GM21786 (cell line): ENCODE measurements at regions not wholly inside any gene's neighbourhood (a gene's known extent, or its start where the extent isn't known, plus 50 kb on each side); places are given as distances from the start of the nearest gene placed in this dataset.
"Not testable (repeated sequence)": the region's sequence is repeated elsewhere in the genome, so short reads cannot be mapped to it uniquely, and the experiment has no call there.

Source experiments
- ATAC-seq: cut with Tn5 transposase; IDR thresholded peaks from one replicate; pipeline ENCODE4 v1.9.1; 2021; ENCODE audit not compliant: unreplicated experiment

DNA sequence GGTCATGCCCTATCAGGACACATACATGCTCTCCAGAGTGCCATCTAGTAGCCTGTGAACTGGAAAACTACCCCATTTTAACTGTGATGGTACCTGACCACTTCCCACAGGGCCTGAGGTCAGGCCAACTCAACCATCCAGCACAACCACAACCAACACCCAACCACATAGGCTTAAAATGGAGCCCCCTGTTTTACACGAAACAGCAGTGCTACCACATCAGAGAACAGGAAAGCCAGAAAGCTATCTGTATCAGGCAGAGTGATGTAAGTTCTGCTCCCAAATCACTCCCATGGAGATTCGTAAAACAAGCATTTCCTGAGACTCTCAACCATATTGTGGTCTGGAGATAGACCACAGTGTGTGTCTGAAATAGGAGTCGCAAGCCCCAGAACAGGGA is 1017.3 kb upstream of the EPHA6 start:
- no peak for ATAC-seq

DNA sequence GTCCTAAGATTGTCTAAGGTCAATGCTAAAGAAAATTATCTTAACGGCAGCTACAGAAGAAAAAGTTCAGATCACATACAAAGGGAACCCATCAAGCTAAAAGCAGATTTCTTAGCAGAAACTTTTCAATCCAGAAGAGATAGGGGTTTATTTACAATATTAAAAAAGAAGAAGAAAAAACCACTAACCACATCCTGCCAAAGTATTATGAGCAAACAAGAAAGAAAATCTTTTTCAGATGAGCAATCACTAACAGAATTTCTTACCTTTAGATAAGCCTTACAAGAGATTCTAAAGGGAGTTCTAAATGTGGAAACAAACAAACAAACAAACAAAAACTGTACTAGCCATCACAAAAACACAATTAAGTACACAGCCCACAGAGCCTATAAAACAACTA is 1015.8 kb upstream of the EPHA6 start:
- ATAC-seq, result no peak

DNA sequence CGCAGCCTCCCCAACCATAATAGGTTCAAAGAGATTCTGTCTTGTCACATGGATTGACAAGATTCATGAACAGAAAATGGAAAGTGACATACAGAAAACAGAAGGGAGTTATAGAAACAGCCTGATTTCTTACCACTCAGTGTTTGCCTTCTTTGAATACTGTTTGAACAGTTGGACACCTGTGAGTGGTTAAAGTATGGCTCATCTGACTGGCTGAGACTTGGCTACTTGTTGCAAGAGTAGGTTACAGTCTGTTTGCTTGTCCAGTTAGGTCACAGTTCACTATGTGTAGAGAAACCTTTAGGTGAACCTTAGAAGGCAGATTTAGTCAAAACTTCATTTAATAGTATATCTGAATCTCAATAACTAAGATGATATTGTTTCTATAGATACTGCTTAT is 1003.9 kb upstream of the EPHA6 start:
- no peak for ATAC-seq

DNA sequence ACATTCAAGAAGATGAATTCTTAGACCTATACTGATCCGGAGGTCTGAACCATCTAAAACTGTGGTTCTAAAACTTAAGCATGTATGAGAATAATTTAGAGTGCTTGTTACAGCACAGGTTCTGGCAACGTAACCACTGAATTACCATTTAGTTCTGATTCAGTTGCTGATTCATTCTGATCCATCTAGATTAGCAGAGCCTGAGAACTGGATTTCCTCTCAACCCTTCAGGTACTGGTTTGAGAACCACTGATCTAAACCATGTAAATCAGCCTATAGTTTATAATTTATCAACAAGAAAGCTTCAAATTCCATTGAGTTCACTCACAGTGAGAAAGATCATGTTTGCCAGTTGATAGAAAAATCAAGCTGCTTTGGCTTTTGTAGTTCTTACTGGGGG is 1001.1 kb upstream of the EPHA6 start:
- no peak for ATAC-seq

DNA sequence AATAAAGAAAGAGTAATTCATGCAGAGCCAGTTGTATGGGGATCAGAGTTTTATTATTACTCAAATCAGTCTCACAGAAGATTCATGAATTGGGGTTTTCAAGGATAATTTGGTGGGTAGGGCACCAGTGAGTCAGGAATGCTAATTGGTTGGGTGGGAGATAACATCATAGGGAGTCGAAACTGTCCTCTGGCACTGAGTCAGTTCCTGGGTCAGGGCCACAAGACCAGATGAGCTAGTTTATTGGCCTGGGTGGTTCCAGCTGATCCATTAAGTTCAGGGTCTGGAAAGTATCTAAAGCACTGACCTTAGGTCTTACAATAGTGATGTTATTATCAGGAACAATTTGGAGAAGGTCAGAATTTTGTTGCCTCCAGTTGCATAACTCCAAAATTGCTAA is 998.6 kb upstream of the EPHA6 start:
- ATAC-seq, result no peak

DNA sequence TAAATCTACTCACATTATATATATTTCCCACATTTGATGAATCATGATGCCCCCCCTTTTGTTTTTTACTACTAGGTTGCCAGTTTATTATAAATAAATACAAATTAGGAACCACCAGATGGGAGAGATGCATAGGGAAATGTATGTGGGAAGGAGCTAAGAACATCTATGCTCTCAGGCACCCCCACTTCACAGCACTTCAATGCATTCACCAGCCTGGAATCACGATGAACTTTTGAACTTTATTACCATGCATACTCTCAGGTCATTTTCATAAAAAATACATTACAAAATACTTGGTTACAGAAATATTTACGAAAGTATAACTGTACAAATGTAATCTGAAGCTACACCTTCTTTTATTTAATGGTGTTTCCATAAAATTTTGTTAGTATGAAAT is 988.0 kb upstream of the EPHA6 start:
- no peak for ATAC-seq

DNA sequence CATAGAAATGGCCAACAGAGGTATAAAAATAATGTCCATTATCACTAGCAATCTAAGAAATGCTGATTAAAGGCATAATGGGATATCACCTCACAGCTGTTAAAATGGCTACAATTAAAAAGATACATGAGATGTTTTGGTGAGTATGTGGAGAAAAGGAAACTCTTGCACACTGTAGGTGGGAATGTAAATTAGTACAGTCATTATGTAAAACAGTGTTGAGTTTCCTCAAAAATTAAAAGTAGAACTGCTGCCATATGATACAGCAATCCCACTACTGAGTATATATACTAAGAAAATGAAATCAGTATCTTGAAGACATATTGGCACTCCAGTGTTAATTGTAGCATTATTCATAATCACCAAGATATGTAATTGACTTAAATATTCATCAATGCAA is 982.2 kb upstream of the EPHA6 start:
- no peak for ATAC-seq

DNA sequence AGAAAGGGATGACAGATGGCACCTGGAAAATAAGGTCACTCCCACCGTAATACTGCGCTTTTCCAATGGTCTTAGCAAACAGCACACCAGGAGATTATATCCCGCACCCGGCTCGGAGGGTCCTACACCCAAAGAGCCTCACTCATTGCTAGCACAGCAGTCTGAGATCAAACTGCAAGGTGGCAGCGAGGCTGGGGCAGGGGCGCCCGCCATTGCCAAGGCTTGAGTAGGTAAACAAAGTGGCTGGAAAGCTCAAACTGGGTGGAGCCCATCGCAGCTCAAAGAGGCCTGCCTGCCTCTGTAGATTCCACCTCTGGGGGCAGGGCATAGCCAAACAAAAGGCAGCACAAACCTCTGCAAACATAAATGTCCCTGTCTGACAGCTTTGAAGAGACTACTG is 953.8 kb upstream of the EPHA6 start:
- not testable (repeated sequence) for ATAC-seq

DNA sequence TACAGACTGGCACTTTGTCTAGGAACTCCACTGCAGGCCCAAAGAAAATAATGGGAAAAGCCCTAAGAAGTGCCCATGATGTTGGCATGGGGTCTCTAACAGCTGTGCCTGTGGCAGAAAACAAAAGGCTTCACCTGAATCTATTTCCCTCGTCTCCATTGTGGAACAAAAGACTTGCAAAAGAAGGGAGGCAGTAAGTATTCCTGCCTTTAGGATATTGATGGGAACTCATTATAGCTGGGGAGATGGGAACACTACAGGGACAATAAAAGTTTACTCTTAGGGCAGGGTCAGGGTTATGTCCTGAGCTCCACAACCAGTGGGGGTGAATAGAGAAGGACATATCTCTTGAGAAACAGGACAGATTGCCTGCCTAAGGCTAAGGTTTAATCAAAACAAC is 930.6 kb upstream of the EPHA6 start:
- ATAC-seq, result no peak

DNA sequence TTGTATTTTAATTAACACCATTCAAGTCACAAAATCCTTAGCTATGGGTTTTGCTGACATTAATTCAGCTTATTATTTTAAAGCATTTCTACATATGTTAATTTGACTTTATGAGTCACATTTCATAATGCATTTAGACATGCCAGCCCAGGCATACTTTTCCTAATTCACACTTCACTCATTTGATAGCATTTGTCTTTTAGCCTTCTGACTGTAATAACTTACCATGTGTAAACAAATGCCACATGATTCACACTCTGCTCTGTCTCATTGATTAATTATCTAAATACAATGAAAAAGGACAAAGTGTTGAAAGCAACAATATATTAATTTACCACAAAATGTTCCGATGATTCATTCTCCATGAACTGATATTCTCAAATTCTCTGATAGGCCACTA is 927.8 kb upstream of the EPHA6 start:
- no peak for ATAC-seq

DNA sequence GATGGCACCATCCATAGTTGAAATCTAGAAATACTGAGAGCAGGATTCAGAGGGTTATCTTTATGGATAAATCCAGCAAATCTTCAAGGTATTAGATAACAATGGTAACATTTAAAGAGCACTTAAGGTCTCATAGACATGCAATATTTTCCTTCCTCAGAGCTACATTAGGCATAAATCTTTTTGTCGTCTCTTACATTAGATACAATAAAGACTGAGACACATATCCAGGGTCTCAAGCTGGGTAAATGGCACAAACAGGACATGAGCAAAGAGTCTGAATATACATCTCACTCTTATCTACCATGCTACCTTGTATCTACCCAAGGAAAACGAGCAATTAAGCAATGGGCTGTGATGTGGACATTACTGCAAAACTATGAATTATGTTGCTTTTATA is 927.3 kb upstream of the EPHA6 start:
- ATAC-seq, result no peak

DNA sequence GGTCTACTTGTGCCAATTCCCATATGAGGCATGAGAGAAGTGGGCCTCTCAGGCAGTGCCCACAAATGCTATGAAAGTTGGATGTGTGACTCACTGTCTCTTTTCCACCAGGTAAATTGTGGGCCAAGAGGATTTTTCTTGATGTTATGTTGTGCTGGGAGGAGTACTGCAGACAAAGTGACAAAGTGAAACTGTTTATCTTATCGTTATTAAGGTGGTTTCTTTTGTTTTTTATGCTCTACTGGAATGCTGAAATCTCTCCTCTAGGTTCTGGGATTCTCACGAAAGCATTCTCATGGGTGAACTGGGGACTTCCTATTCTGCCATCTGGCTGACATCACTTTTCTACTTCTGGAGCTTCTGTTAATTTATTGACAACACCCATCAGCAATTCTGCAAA is 919.6 kb upstream of the EPHA6 start:
- ATAC-seq, result no peak

DNA sequence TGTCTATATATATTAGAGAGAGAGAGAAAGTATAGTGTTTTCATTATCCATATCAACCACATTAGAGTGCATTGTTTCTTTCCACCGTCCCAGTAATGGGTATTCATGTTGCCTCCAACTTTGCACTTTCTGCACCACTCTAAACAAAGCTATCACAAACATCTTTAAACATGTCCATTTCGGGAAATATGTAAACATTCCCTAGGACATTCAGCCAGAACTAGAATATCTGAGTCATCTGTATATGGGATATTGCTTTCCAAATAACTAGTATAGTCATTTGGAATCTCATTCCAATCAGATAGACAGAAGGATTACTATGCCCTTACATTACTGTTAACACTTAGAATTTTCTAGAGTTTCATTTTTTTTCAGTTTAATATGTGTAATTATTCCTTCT is 914.9 kb upstream of the EPHA6 start:
- no peak for ATAC-seq

DNA sequence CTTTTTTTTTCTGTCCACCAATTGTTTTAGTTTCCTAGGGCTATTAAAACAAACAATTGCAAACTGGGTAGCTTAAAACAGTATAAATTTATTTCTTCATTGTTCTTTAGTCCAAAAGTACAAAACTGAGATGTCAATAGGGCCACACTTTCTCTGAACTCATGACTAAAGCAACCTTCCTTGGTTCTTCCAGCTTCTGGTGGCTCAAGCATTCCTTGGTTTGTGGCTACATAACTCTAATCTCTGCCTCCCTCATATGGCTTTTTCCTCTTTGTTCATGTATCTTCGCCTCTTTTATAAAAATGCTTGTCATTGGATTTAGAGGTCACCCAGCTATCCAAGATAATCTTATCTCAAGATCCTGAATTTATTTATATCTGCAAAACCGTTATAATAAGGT is 914.5 kb upstream of the EPHA6 start:
- ATAC-seq, result no peak

DNA sequence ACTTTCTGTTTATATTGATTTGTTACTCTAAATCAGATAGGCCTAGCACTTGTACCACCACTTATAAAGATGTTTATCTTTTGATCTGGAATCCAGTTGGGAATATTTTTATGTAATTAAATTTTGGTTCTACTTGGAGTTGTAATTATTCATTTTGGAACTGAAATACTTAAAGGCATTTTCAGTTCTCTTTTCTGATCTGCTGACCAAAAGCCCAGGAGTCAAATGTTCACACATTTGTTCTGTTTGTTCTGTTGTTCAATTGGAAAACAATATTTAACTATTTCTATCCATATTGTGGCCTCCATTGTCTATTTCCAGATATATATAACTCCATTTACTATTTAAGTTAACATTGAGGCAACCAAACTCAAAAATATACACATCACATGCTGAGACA is 912.4 kb upstream of the EPHA6 start:
- ATAC-seq, result no peak

DNA sequence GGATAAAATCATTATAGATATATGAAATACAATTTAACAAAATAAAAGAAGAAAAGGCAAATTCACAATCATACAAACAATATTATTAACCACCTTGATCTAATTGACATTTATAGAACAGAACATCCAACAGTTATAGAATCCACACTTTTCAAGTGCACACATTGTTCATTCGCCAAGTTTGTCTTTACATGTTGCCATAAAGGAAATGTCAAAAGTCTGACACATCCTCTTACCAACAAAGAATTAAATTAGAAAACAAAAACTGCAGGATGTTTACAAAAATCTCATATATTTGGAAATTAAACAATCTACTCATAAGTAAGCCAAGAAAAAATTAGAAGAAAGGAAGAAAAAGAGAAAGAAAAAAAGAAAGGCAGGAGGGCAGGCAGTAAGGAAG is 909.2 kb upstream of the EPHA6 start:
- no peak for ATAC-seq

DNA sequence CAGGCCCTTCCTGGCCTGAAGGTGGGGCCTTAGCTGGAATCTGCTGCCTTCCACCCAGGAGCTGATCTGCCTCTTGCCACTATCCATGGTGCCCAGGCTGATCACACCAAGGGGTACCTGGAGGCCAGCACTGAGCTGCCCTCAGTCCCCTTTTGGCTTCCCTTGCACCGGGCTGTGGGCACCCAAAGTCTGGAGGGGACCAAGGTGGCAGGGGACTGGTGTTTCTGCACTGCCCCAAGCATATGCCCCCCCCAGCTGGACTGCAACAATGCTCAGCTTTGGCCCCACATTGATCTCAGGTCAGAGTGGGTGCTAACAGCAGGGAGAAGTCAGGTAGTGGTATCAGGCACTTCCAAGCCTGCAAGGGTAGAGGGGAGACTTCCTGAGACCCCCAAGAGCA is 902.6 kb upstream of the EPHA6 start:
- no peak for ATAC-seq

DNA sequence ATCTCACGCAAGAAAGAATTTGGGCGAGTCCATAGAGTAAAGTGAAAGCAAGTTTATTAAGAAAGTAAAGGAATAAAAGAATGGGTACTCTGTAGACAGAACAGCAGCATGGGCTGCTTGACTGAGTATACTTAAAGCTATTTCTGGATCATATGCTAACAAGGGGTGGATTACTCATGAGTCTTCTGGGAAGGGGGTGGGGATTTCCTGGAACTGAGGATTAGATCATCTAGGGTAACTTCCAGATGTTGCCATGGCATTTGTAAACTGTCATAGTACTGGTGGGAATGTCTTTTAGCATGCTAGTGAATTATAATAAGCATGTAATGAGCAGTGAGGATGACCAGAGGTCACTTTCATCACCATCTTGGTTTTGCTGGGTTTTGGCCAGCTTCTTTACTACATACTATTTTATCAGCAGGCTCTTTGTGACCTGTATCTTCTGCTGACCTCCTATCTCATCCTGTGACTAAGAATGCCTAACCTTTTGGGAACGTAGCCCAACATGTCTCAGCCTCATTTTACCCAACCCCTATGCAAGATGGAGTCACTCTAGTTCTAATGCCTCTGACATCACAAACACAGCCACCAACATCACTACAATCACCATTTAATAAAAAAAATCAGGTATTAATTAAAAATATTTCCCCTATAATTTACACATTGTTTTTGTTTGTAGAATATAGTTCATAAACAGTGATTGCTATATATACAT is 890.7 kb upstream of the EPHA6 start:
- no peak for ATAC-seq

DNA sequence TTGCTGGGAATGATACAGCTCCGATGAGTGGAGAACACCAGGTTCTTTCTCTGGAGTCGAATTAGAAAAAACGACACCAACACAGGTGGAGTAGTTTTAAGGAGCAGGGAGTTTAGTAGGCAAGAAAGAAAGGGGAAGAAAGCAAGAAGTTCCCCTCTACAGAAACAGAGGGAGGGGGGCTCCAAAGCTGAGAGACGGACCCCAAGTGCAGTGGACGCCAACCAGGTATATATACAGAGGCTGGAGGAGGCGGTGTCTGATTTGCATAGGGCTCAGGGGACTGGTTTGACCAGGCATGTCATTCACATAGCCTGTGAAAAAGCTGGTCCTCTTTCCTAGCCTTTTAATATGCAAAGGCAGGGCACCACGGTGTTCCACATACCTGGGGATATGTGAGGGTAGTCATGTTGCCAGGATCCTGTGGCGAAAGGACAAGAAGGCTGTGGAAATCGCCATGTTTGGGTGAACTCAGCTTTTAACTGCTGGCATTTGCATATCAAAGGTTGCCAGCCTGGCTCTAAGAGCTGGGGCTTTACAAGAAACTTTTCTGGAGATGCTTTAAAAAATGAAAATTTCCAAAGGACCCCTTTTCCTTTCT is 887.4 kb upstream of the EPHA6 start:
- ATAC-seq, result no peak

DNA sequence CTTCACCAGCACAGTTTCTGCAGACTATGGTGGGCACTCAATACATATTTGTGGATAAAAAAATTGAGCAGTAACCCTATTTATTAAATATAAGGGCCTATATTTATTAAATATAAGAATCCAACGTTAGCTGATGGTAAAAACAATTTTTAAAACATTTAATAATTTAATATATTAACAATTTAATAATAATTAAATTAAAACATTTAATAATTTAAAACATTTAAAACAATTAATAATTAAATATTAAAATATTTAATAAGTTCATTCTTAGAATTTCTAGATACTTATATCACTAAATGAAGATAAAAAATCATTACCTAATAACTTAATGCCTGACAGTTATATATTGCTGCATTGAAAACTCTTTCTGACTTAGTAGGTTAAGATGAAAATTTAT is 880.2 kb upstream of the EPHA6 start:
- ATAC-seq, result no peak

DNA sequence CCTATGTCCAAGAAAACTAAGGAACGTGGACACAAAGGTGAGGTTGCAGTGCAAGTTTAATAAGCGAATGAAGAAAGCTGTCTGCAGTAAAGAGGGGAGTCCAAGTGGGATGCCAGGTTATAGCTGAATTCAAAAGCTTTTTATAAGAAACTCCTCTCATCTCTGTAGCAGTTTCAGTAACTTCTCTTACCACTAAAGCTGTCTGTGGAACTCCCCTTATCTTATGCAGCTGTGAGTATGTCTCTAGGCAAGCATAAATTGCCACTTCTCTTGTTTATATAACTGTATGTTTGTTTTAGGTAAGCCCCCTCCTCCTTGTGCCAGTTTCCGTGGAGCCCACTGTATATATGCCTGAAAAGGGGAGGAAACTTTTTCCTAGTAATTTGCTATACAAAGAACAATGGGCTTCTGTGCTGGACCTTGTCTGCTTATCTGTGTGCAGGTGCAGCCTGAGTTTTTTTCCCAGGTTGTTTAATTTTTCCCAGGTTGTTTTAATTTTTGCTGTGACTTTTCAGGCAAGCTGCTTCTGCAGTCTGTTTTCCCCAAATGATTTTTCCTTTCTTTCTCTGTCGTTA is 875.1 kb upstream of the EPHA6 start:
- ATAC-seq, result no peak

DNA sequence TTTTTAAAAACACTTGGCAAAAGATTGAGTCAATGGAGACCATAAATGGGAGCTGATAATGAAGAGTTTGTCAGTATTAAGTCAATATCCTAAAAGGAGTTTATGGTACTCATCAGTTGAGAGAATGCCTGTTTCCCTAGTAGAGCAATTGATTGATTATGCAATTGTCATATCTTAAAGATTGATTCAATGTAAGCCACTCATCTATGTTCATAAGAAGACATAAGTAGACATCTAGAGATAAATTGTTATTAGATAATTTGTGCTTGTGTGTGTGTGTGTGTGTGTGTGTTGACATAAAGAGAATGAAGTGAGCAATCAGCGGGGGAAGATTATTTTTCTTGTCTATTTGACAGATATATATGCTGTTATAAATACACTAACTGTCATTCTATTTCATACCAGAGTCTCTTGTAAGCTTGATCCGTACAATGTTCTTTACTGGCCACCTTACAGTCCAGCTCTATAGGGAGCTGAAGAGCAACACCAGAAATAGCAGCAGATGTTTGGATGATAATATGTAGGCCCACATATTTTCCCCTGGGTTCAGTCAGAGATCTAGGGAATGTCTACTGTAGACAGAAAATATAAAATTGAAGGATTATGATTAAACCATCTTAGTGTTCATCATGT is 848.6 kb upstream of the EPHA6 start:
- ATAC-seq, result no peak
